KMS-11 (cell line): ENCODE measurements at regions not wholly inside any gene's neighbourhood (a gene's known extent, or its start where the extent isn't known, plus 50 kb on each side); places are given as distances from the start of the nearest gene placed in this dataset.
A peak's percentile ranks its signal among the peaks of the same experiment; 100 is the strongest.
"Not testable (repeated sequence)": the region's sequence is repeated elsewhere in the genome, so short reads cannot be mapped to it uniquely, and the experiment has no call there.

Experiments
- H2AFZ ChIP-seq: fragments of 200-600 bp; sonication (generic); 2 replicates; pipeline ENCODE4 v1.6.1; 2016; ENCODE audit warnings: antibody characterized with exemption, mixed run types, low read depth
- H3K27ac ChIP-seq: fragments of 200-600 bp; sonication (generic); 2 replicates; pipeline ENCODE4 v1.6.1; 2016; ENCODE audit warnings: mild to moderate bottlenecking, mixed run types
- H3K27me3 ChIP-seq: fragments of 200-600 bp; sonication (generic); 2 replicates; pipeline ENCODE4 v1.6.1; 2017; ENCODE audit warnings: mild to moderate bottlenecking, low read depth, mixed run types, moderate library complexity; ENCODE audit not compliant: insufficient read depth
- H3K36me3 ChIP-seq: fragments of 200-600 bp; sonication (generic); 2 replicates; pipeline ENCODE4 v1.6.1; 2017; ENCODE audit warnings: mild to moderate bottlenecking, mixed run types; ENCODE audit not compliant: insufficient read depth
- H3K4me1 ChIP-seq: fragments of 200-600 bp; sonication (generic); 2 replicates; pipeline ENCODE4 v1.6.1; 2016; ENCODE audit warnings: mild to moderate bottlenecking, low read depth, mixed run types; ENCODE audit not compliant: poor library complexity, severe bottlenecking
- H3K4me2 ChIP-seq: fragments of 200-600 bp; sonication (generic); 2 replicates; pipeline ENCODE4 v1.7.0; 2016; ENCODE audit warnings: mild to moderate bottlenecking, mixed run types
- H3K4me3 ChIP-seq: fragments of 200-600 bp; sonication (generic); IDR thresholded peaks from 2 replicates; pipeline ENCODE4 v1.6.1; 2017; ENCODE audit warnings: low read depth, low read length, mixed read lengths; ENCODE audit not compliant: insufficient read depth
- H3K79me2 ChIP-seq: fragments of 200-600 bp; sonication (generic); 2 replicates; pipeline ENCODE4 v1.6.1; 2016; ENCODE audit warnings: low read depth, mixed run types; ENCODE audit not compliant: insufficient read depth
- H3K9ac ChIP-seq: fragments of 200-600 bp; sonication (generic); 2 replicates; pipeline ENCODE4 v1.6.1; 2016; ENCODE audit warnings: mild to moderate bottlenecking, mixed run types
- H4K20me1 ChIP-seq: fragments of 200-600 bp; sonication (generic); 2 replicates; pipeline ENCODE4 v1.6.1; 2016; ENCODE audit warnings: mild to moderate bottlenecking, mixed run types; ENCODE audit not compliant: insufficient read depth
- TF ChIP-seq, protein P1 (sequence below): fragments of 200-600 bp; sonication (generic); conservative IDR thresholded peaks from 2 replicates; pipeline ENCODE4 v1.6.1; 2017; ENCODE audit warnings: low read depth, mild to moderate bottlenecking, antibody characterized with exemption, low read length, moderate library complexity, mixed read lengths

DNA sequence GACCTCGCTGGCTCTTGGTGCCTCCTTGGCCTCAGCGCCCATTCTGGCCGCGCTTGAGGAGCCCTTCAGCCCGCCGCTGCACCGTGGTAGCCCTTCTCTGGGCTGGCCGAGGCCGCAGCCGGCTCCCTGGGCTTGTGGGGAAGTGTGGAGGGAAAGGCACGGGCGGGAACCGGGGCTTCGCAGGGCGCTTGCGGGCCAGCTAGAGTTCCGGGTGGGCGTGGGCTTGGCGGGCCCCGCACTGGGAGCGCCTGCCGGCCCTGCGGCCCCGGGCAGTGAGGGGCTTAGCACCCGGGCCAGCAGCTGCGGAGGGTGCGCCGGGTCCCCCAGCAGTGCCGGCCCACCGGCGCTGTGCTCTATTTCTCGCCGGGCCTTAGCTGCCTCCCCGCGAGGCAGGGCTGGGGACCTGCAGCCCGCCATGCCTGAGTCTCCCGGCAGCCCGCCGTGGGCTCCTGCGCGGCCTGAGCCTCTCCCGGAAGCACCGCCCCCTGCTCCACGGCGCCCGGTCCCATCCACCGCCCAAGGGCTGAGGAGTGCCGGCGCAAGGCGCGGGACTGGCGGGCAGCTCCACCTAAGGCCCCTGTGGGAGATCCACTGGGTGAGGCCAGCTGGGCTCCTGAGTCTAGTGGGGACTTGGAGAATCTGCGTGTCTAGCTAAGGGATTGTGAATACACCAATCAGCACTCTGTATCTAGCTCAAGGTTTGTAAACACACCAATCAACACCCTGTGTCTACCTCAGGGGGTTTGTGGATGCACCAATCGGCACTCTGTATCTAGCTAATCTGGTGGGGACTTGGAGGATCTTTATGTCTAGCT, 141.1 kb downstream of the SLCO4C1 start:
- Histone ChIP-seq H3K9ac (peak overlapping the region; percentile 54; the same call in 1 of the 2 replicates), H3K27ac (peak overlapping the region; percentile 29; the same call in 1 of the 2 replicates), H3K4me2 (peak overlapping the region; percentile 30; the same call in 1 of the 2 replicates), H2AFZ (peak overlapping the region; percentile 51; the same call in 1 of the 2 replicates)
- H3K27me3 ChIP-seq, H4K20me1 ChIP-seq, H3K4me1 ChIP-seq, H3K79me2 ChIP-seq, H3K4me3 ChIP-seq, H3K36me3 ChIP-seq: not testable (repeated sequence)

DNA sequence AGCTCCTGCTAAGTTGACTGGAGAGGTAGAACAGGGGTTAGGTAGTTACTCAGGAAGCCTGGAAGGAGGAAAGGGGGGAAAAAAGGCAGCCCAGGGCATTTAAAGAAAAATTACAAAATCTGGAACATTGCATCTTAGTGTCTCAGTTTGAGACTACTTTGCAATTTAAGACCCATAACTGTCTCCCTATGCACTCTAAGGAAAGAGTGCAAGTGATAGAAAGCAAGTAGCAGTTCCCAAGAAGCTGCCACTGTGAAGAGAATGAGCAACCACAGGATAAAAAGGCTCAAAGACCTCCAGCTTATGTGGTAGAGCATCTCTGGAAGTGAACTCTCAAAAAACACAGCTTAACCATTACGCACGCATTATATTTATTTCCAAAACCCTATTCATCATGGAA, 141.8 kb downstream of the SLCO4C1 start:
- H3K9ac ChIP-seq = no peak overlapping the region; the same call in 1 of the 2 replicates
- no peaks in the 10 kb centered on the region; the same call in 1 of the 2 replicates for H3K79me2 ChIP-seq
- H4K20me1 ChIP-seq = no peaks in the 10 kb centered on the region
- no peak overlapping the region for H3K4me3 ChIP-seq
- no peaks in the 10 kb centered on the region for H3K27me3 ChIP-seq
- H3K4me2 ChIP-seq = peak overlapping the region; percentile 30
- H3K36me3 ChIP-seq = no peaks in the 10 kb centered on the region
- H3K27ac ChIP-seq = no peak overlapping the region
- peaks cover 6% of the 10 kb centered on the region for H3K4me1 ChIP-seq
- TF ChIP-seq, protein P1, sequence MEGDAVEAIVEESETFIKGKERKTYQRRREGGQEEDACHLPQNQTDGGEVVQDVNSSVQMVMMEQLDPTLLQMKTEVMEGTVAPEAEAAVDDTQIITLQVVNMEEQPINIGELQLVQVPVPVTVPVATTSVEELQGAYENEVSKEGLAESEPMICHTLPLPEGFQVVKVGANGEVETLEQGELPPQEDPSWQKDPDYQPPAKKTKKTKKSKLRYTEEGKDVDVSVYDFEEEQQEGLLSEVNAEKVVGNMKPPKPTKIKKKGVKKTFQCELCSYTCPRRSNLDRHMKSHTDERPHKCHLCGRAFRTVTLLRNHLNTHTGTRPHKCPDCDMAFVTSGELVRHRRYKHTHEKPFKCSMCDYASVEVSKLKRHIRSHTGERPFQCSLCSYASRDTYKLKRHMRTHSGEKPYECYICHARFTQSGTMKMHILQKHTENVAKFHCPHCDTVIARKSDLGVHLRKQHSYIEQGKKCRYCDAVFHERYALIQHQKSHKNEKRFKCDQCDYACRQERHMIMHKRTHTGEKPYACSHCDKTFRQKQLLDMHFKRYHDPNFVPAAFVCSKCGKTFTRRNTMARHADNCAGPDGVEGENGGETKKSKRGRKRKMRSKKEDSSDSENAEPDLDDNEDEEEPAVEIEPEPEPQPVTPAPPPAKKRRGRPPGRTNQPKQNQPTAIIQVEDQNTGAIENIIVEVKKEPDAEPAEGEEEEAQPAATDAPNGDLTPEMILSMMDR = no peak
- H2AFZ ChIP-seq = peak overlapping the region; percentile 51; the same call in 1 of the 2 replicates

DNA sequence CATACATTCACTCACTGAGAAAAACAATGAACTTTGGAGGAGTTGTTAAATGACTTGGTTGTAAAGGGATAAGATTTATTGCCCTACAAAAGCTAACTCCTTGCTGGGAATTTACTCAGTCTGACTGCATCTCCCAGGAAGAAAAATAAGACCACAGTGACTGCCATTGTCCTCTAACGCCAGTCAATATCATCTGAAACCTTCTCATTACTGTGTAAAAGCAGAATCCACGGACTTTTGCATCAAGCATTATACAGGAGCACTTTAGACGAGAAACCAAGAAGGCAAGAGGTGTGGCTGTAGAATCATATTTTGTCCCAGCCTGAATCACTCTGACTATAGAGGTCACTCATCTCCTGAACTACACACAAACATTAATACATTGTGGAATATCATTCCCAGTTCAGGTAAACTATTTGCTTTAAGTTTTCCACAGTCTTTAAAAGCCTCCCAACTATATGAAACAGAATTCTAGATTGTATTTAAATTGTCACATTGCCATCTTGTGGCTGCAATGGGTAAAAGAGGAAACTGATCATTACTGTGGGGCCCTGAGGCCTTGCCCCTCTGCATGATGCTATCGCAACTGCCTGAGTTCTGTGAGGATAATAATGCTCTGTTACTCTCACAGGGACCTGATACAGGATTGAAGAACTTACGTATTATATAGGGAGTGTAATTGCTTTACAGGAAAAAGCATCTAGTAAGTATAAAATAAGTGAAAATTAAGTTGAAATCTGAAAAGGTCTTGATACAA, 142.9 kb downstream of the SLCO4C1 start:
- Histone ChIP-seq H3K27ac (no peak overlapping the region), H2AFZ (no peak overlapping the region)

DNA sequence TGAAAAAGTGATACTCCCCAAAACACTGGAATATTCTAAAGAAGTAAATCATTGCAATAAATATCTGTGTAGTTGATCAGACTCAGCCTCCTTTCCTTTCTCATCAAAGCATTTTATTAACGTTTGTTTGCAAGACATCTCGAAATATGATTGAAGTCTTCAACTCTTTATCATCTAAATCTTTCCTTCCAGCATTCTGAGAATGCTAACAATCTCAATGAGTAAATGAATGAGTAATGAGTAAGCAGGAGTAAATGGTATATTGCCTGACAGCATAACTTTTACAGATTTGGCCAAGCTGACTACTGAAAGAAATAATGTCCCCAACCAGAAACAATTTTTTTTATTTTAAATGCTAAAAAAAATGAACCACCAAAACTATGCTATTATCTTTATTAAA, 157.1 kb downstream of the SLCO4C1 start:
- H2AFZ ChIP-seq = no peak overlapping the region
- H3K4me1 ChIP-seq = no peaks in the 10 kb centered on the region
- H3K36me3 ChIP-seq = no peaks in the 10 kb centered on the region
- no peak overlapping the region for H3K4me2 ChIP-seq
- TF ChIP-seq, protein P1 = no peak
- no peak overlapping the region for H3K9ac ChIP-seq
- no peak overlapping the region for H3K27ac ChIP-seq
- no peak overlapping the region for H3K4me3 ChIP-seq
- no peaks in the 10 kb centered on the region for H4K20me1 ChIP-seq
- H3K27me3 ChIP-seq = no peaks in the 10 kb centered on the region
- no peaks in the 10 kb centered on the region for H3K79me2 ChIP-seq

More for the DNA sequence above, 142.9 kb downstream of the SLCO4C1 start:
- no peak overlapping the region for H3K4me2 ChIP-seq
- TF ChIP-seq, protein P1 = peak; percentile 89
- no peak overlapping the region for H3K4me3 ChIP-seq
- no peak overlapping the region for H3K9ac ChIP-seq
- H3K4me1 ChIP-seq = peaks cover 6% of the 10 kb centered on the region
- H3K27me3 ChIP-seq = no peaks in the 10 kb centered on the region
- H4K20me1 ChIP-seq = no peaks in the 10 kb centered on the region
- no peaks in the 10 kb centered on the region; the same call in 1 of the 2 replicates for H3K79me2 ChIP-seq
- no peaks in the 10 kb centered on the region for H3K36me3 ChIP-seq
